A673 (cell line): ENCODE measurements at regions not wholly inside any gene's neighbourhood (a gene's known extent, or its start where the extent isn't known, plus 50 kb on each side); places are given as distances from the start of the nearest gene placed in this dataset.

Source experiments
- BruUV-seq: library from RNA; stranded (reverse); fragments of 400-500 nt; replicated peaks from 2 replicates; lab custom pipeline; 2021; lab: Mats Ljungman, UMichigan
- CTCF ChIA-PET: fragments of 300-600 bp; sonication (Branson Sonifier 250); formaldehyde crosslinking; loops from one replicate; lab custom pipeline; 2022; ENCODE audit warnings: antibody characterized with exemption; lab: Charles Lee
- POLR2A ChIA-PET: fragments of 300-600 bp; sonication (Branson Sonifier 250); formaldehyde crosslinking; loops from one replicate; lab custom pipeline; 2022; ENCODE audit warnings: antibody characterized with exemption; ENCODE audit not compliant: low non-redundant PET; lab: Charles Lee
- DNase-seq: peaks from one replicate; pipeline ENCODE4 v3.0.0-alpha.2; 2015; ENCODE audit warnings: low spot score
- H3K27ac ChIP-seq: fragments of 200-600 bp; sonication (generic); 2 replicates; pipeline ENCODE4 v1.5.1; 2016; ENCODE audit warnings: mixed run types, low read depth, mild to moderate bottlenecking, mixed read lengths, antibody characterized with exemption, low read length; ENCODE audit not compliant: poor library complexity, severe bottlenecking
- H3K27me3 ChIP-seq: fragments of 200-600 bp; sonication (generic); replicated peaks from 2 replicates; pipeline ENCODE4 v1.6.1; 2017; ENCODE audit warnings: mixed run types, low read depth, mild to moderate bottlenecking, mixed read lengths, antibody characterized with exemption, low read length; ENCODE audit not compliant: insufficient read depth, poor library complexity
- H3K36me3 ChIP-seq: fragments of 200-600 bp; sonication (generic); 2 replicates; pipeline ENCODE4 v1.6.1; 2016; ENCODE audit warnings: mixed run types, mild to moderate bottlenecking, mixed read lengths, antibody characterized with exemption, low read length; ENCODE audit not compliant: insufficient read depth, poor library complexity, severe bottlenecking
- H3K4me1 ChIP-seq: fragments of 200-600 bp; sonication (generic); 2 replicates; pipeline ENCODE4 v1.6.1; 2017; ENCODE audit warnings: mixed run types, mild to moderate bottlenecking, mixed read lengths, antibody characterized with exemption, low read length; ENCODE audit not compliant: insufficient read depth, poor library complexity, severe bottlenecking
- H3K4me3 ChIP-seq: fragments of 200-600 bp; sonication (generic); 2 replicates; pipeline ENCODE4 v1.5.1; 2016; ENCODE audit warnings: low read depth, mixed run types, mild to moderate bottlenecking, mixed read lengths, low read length; ENCODE audit not compliant: poor library complexity, severe bottlenecking
- H3K9me3 ChIP-seq: fragments of 200-600 bp; sonication (generic); 2 replicates; pipeline ENCODE4 v1.6.1; 2016; ENCODE audit warnings: mixed run types, low read depth, mild to moderate bottlenecking, mixed read lengths, antibody characterized with exemption, low read length; ENCODE audit not compliant: poor library complexity, severe bottlenecking
- CTCF ChIP-seq: fragments of 300-800, 200-600 bp; sonication (generic); conservative IDR thresholded peaks from 2 replicates; pipeline ENCODE4 v1.5.1; 2017; ENCODE audit warnings: low read depth, mild to moderate bottlenecking, antibody characterized with exemption, low read length, moderate library complexity, mixed read lengths
- EZH2 ChIP-seq: fragments of 200-600 bp; sonication (generic); IDR thresholded peaks from 2 replicates; pipeline ENCODE4 v1.6.1; 2017; ENCODE audit warnings: borderline replicate concordance, low read depth, mild to moderate bottlenecking, mixed read lengths, antibody characterized with exemption, low read length; ENCODE audit not compliant: poor library complexity, severe bottlenecking
- intact Hi-C: fragments of 100-400 bp; cut with micrococcal nuclease; formaldehyde crosslinking; loops from one replicate; pipeline ENCODE4 v1.10.0; 2022; ENCODE audit not compliant: unreplicated experiment

DNA sequence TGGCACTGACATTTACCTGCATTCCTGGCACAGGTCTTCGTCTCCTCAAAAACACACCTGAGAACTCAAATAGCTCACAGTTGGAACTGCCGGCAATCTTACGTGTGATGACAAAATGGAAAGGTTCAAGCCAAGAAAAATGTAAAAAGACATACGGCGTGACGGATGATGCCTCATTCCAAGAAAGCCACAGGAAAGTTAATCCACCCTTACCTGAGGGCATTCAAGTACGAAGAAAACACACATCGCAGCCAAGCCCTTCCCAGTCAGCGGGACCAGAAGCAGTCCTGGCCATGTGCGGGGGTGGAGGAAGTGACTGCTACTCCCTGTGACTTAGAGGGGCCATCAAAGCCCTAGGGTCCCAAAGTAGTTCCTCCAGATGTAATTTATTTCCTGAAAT, 986.3 kb upstream of the CELF4 start:
- Histone ChIP-seq H3K9me3 (no peaks in the 10 kb centered on the region), H3K27ac (no peak overlapping the region), H3K4me1 (no peaks in the 10 kb centered on the region), H3K36me3 (no peaks in the 10 kb centered on the region), H3K27me3 (no peaks in the 10 kb centered on the region), H3K4me3 (no peak overlapping the region)
- DNase-seq = no peak
- CTCF ChIA-PET = no interaction called here
- intact Hi-C loops = no loop called here
- BruUV-seq = no TSS peak
- POLR2A ChIA-PET = no interaction called here
- TF ChIP-seq CTCF (no peak), EZH2 (no peak)

- CTCF ChIA-PET = no interaction called here
Observed at GRCh38 chr18:38545071-38545470, 979.5 kb upstream of the CELF4 start.

DNA sequence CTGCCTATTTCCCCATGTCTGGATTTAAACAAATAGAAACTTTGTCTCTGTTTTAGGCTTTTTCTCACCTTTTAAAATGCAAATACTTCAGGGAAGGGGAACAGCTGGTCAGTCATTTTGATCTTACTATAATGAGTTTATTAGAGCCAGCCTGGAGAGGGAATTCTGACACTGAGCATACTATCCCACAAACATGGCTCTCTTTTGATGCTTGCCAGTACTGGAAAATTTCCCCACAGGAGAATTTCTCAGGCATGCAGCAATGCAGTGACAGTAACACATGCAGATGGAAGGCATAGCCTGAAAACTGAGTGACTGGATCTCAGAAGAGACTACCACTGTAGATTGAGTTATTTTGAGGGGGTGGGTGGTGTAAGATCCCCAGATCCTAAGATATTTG, 974.3 kb upstream of the CELF4 start:
- CTCF ChIA-PET = no interaction called here
- Histone ChIP-seq H3K9me3 (no peaks in the 10 kb centered on the region), H3K4me1 (no peaks in the 10 kb centered on the region), H3K27me3 (no peaks in the 10 kb centered on the region), H3K36me3 (no peaks in the 10 kb centered on the region), H3K4me3 (no peak overlapping the region), H3K27ac (no peak overlapping the region)
- TF ChIP-seq EZH2 = no peak
- no peak for TF ChIP-seq CTCF
- no peak for DNase-seq
- intact Hi-C loops = no loop called here
- BruUV-seq = no TSS peak
- POLR2A ChIA-PET = no interaction called here

More at GRCh38 chr18:38545071-38545470, 979.5 kb upstream of the CELF4 start:
- TF ChIP-seq EZH2 = no peak
- peak; percentile 54 for TF ChIP-seq CTCF
- H3K36me3 ChIP-seq = no peaks in the 10 kb centered on the region
- no peak overlapping the region for H3K4me3 ChIP-seq
- intact Hi-C loops = no loop called here
- BruUV-seq = no TSS peak
- DNase-seq = peak; percentile 19
- no peak overlapping the region for H3K27ac ChIP-seq
- H3K9me3 ChIP-seq = no peaks in the 10 kb centered on the region
- no peaks in the 10 kb centered on the region for H3K4me1 ChIP-seq
- POLR2A ChIA-PET = no interaction called here
- H3K27me3 ChIP-seq = no peaks in the 10 kb centered on the region
